Nephron (organoid): ENCODE measurements at regions not wholly inside any gene's neighbourhood (a gene's known extent, or its start where the extent isn't known, plus 50 kb on each side); places are given as distances from the start of the nearest gene placed in this dataset.

ENCODE experiments used
- H3K27ac Mint-ChIP-seq, 3 experiments: 2 replicates each; pipeline ENCODE4 v1.8.0; 2020; ENCODE audit warnings: mixed read lengths in 3 of 3, mild to moderate bottlenecking in 2 of 3, moderate library complexity in 1 of 3
- H3K27me3 Mint-ChIP-seq: 2 replicates; pipeline ENCODE4 v1.8.0; 2021; ENCODE audit warnings: low read depth, mild to moderate bottlenecking, moderate library complexity, mixed read lengths
- H3K36me3 Mint-ChIP-seq: 2 replicates; pipeline ENCODE4 v1.8.0; 2020; ENCODE audit warnings: low read depth, mixed read lengths
- H3K4me1 Mint-ChIP-seq: 2 replicates; pipeline ENCODE4 v1.8.0; 2020; ENCODE audit warnings: mixed read lengths
- H3K4me3 Mint-ChIP-seq, 3 experiments: 2 replicates each; pipeline ENCODE4 v1.8.0; 2020; ENCODE audit warnings: mild to moderate bottlenecking in 3 of 3, mixed read lengths in 3 of 3, moderate library complexity in 2 of 3
- H3K9me3 Mint-ChIP-seq: 2 replicates; pipeline ENCODE4 v1.8.0; 2020; ENCODE audit warnings: mixed read lengths
- CTCF ChIP-seq, 3 experiments: fragments of 200-600 bp; sonication (generic); IDR thresholded peaks; one replicate each; pipeline ENCODE4 v1.5.0; 2021; ENCODE audit warnings: antibody characterized with exemption in 3 of 3; ENCODE audit not compliant: unreplicated experiment in 3 of 3

GRCh38 chr7:106797937-106798336, 67.1 kb upstream of the PIK3CG start:
- H3K27me3 Mint-ChIP-seq = no peaks in the 10 kb centered on the region
- peaks cover 16% of the 10 kb centered on the region for H3K9me3 Mint-ChIP-seq
- no peaks in the 10 kb centered on the region for H3K4me1 Mint-ChIP-seq
- TF ChIP-seq CTCF (IDR thresholded peaks at IDR 0.05; ENCODE audit: unreplicated experiment in 3 of 3) = no peak
- H3K36me3 Mint-ChIP-seq = no peaks in the 10 kb centered on the region
- no peak overlapping the region for H3K4me3 Mint-ChIP-seq
- no peak overlapping the region for H3K27ac Mint-ChIP-seq

DNA sequence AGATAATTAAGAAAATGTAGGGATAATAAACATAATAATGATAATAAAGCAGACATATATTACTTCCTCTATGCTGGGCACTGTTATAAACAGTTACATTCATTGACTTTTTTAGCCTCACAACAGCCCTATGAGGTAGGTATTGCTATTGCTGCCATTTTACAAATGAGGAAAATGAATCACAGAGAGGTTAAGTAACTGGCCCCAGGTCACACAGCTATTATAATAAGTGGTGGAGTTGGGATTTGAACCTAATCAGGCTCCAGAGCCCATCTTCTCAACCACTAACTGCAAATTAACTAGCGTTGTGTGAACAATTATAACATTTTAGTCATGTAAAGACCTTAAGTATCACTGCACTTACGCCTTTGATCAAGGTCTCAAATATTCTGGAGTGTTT, 62.5 kb upstream of the PIK3CG start:
- H3K4me3 Mint-ChIP-seq = no peak overlapping the region
- no peak for TF ChIP-seq CTCF (IDR thresholded peaks at IDR 0.05; ENCODE audit: unreplicated experiment in 3 of 3)
- H3K27me3 Mint-ChIP-seq = peaks cover 5% of the 10 kb centered on the region
- H3K4me1 Mint-ChIP-seq = no peaks in the 10 kb centered on the region
- no peaks in the 10 kb centered on the region for H3K36me3 Mint-ChIP-seq
- no peak overlapping the region for H3K27ac Mint-ChIP-seq
- peaks cover 10% of the 10 kb centered on the region for H3K9me3 Mint-ChIP-seq

DNA sequence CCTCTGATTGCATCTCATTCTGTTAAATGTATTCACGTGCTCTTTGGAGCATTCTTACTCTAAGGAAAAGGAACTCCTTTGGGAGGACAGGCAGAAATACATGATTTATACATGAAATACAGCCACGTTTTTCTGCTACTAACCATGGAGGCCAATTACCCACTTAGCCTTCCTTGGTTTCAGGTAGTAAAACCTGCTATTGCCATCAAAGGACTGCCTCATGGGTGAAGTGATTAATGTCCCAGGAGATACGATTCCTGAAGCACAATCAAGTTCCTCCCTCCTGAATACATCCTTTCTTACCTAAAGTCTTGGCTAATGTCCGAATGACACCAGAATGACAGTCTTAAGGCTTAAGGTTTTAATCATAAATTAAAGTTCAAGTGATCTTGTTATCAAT, 58.5 kb upstream of the PIK3CG start:
- H3K36me3 Mint-ChIP-seq = no peaks in the 10 kb centered on the region
- H3K27me3 Mint-ChIP-seq = peaks cover 5% of the 10 kb centered on the region
- H3K27ac Mint-ChIP-seq = no peak overlapping the region
- H3K4me3 Mint-ChIP-seq = no peak overlapping the region
- H3K4me1 Mint-ChIP-seq = no peaks in the 10 kb centered on the region
- no peak for TF ChIP-seq CTCF (IDR thresholded peaks at IDR 0.05; ENCODE audit: unreplicated experiment in 3 of 3)
- no peaks in the 10 kb centered on the region for H3K9me3 Mint-ChIP-seq

DNA sequence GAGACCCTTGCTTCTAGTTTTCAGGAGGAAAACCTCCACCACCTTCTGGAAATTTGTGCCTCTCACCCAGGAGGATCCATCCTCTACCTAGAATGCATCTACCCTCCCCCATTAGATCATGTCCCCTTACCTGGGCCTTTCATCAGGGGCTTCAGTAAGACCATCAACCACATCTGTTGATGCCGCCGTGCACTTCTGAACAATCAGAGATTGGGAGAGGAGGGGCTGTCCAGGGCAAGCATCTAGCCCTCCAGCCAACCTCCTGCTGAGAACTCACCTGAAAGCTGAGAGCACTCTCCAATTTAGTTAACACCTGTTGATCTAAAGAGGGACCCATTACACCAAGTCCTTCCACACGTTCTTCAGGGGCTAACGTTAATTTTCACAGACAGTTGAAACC, 57.6 kb upstream of the PIK3CG start:
- Mint-ChIP-seq H3K4me3 (no peak overlapping the region), H3K27ac (no peak overlapping the region), H3K27me3 (peaks cover 5% of the 10 kb centered on the region), H3K9me3 (no peaks in the 10 kb centered on the region), H3K36me3 (no peaks in the 10 kb centered on the region), H3K4me1 (no peaks in the 10 kb centered on the region)
- TF ChIP-seq CTCF (IDR thresholded peaks at IDR 0.05; ENCODE audit: unreplicated experiment in 3 of 3) = no peak

DNA sequence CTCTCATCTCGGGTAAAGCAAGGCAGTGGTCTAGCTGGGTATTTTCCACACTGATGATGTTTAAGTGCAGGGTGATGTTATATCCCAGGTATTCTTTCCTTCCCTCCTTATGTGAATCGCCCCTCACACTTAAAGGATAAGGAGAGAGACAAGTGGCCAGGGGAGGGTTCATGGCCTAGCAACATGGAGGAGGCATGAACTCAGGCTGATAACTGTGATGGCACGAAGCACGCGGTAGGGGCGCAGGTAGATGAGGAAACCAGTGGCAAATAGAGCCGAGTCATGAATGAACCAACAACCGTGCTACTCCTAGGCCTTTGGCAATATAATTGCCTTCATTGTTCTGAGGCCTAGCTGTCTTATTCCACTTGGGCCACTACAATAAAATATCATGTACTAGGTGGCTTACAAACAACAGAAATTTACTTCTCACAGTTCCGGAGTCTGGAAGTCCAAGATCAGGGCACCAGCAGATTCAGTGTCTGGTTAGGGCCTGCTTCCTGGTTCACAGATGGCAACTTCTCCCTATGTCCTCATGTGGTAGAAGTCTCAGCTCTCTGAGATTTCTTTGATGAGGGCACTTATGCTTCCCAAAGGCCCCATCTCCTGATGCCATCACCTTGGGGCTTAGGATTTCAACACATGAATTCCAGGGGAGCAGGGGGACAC, 56.0 kb upstream of the PIK3CG start:
- Mint-ChIP-seq H3K4me1 (no peaks in the 10 kb centered on the region), H3K27me3 (peaks cover 5% of the 10 kb centered on the region), H3K27ac (no peak overlapping the region), H3K9me3 (no peaks in the 10 kb centered on the region), H3K36me3 (no peaks in the 10 kb centered on the region), H3K4me3 (no peak overlapping the region)
- TF ChIP-seq CTCF (IDR thresholded peaks at IDR 0.05; ENCODE audit: unreplicated experiment in 3 of 3) = no peak

- peaks cover 5% of the 10 kb centered on the region for H3K27me3 Mint-ChIP-seq
Observed at GRCh38 chr7:106811472-106811871, 53.6 kb upstream of the PIK3CG start.

More at GRCh38 chr7:106811472-106811871, 53.6 kb upstream of the PIK3CG start:
- Mint-ChIP-seq H3K9me3 (no peaks in the 10 kb centered on the region), H3K36me3 (no peaks in the 10 kb centered on the region), H3K4me3 (no peak overlapping the region), H3K27ac (no peak overlapping the region), H3K4me1 (no peaks in the 10 kb centered on the region)
- TF ChIP-seq CTCF (IDR thresholded peaks at IDR 0.05; ENCODE audit: unreplicated experiment in 3 of 3) = no peak
